ENCODE measurements at regions not wholly inside any gene's neighbourhood (a gene's known extent, or its start where the extent isn't known, plus 50 kb on each side); places are given as distances from the start of the nearest gene placed in this dataset.
"Not testable (repeated sequence)": the region's sequence is repeated elsewhere in the genome, so short reads cannot be mapped to it uniquely, and the experiment has no call there.

- DNase-seq: no peak
These were observed 232.0 kb upstream of the PLXNA2 start for GRCh38 chr1:208475951-208476845.

- no peak for DNase-seq
These were observed 232.6 kb upstream of the PLXNA2 start for GRCh38 chr1:208476846-208477170.

GRCh38 chr1:208479435-208479834, 235.3 kb upstream of the PLXNA2 start:
- DNase-seq: no peak

GRCh38 chr1:208485512-208485911, 241.3 kb upstream of the PLXNA2 start:
- DNase-seq: no peak

- DNase-seq: no peak
These were observed 242.5 kb upstream of the PLXNA2 start for GRCh38 chr1:208486677-208487076.

- not testable (repeated sequence) for DNase-seq
These were observed 244.2 kb upstream of the PLXNA2 start for GRCh38 chr1:208488432-208488831.

- no peak for DNase-seq
These were observed 252.5 kb upstream of the PLXNA2 start for GRCh38 chr1:208496467-208497371.

GRCh38 chr1:208497866-208498541, 253.8 kb upstream of the PLXNA2 start:
- DNase-seq: no peak

GRCh38 chr1:208499026-208499425, 254.8 kb upstream of the PLXNA2 start:
- no peak for DNase-seq

- DNase-seq: no peak
These were observed 255.4 kb upstream of the PLXNA2 start for GRCh38 chr1:208499601-208500000.

- DNase-seq: no peak
These were observed 256.2 kb upstream of the PLXNA2 start for GRCh38 chr1:208500375-208500774.

- no peak for DNase-seq
These were observed 257.4 kb upstream of the PLXNA2 start for GRCh38 chr1:208501542-208501941.

GRCh38 chr1:208503787-208504186, 259.6 kb upstream of the PLXNA2 start:
- DNase-seq: no peak

- no peak for DNase-seq
These were observed 262.6 kb upstream of the PLXNA2 start for GRCh38 chr1:208506812-208507211.

GRCh38 chr1:208509072-208509471, 264.9 kb upstream of the PLXNA2 start:
- DNase-seq: no peak

GRCh38 chr1:208510192-208510952, 266.2 kb upstream of the PLXNA2 start:
- DNase-seq: no peak

GRCh38 chr1:208511242-208511860, 267.2 kb upstream of the PLXNA2 start:
- no peak for DNase-seq

- no peak for DNase-seq
These were observed 269.6 kb upstream of the PLXNA2 start for GRCh38 chr1:208513799-208514198.

GRCh38 chr1:208515129-208515528, 270.9 kb upstream of the PLXNA2 start:
- no peak for DNase-seq

- no peak for DNase-seq
These were observed 272.6 kb upstream of the PLXNA2 start for GRCh38 chr1:208516780-208517179.

- no peak for DNase-seq
These were observed 276.4 kb upstream of the PLXNA2 start for GRCh38 chr1:208520438-208521099.

- no peak for DNase-seq
These were observed 277.4 kb upstream of the PLXNA2 start for GRCh38 chr1:208521534-208521933.
